IMR-90 (cell line): ENCODE measurements at regions not wholly inside any gene's neighbourhood (a gene's known extent, or its start where the extent isn't known, plus 50 kb on each side); places are given as distances from the start of the nearest gene placed in this dataset.

Source experiments
- ATAC-seq: fragments of 200-7000 bp; cut with Tn5 transposase; 2 replicates; pipeline ENCODE4 v1.9.1; 2020; ENCODE audit warnings: low read depth, mild to moderate bottlenecking, moderate library complexity
- BruUV-seq: library from RNA; stranded (reverse); fragments of 400-500 nt; replicated peaks from 2 replicates; lab custom pipeline; 2021; lab: Mats Ljungman, UMichigan
- CTCF ChIA-PET: fragments of 300-600 bp; formaldehyde crosslinking; extraction: SDS; loops from one replicate; lab custom pipeline; 2021; ENCODE audit warnings: antibody characterized with exemption; lab: Yijun Ruan, JAX
- POLR2A ChIA-PET: fragments of 300-600 bp; sonication (Branson Sonifier 250); formaldehyde crosslinking; loops from one replicate; lab custom pipeline; 2022; ENCODE audit warnings: antibody characterized with exemption; ENCODE audit not compliant: unreplicated experiment; lab: Charles Lee
- DNase-seq: peaks from one replicate; pipeline ENCODE4 v3.0.0; 2013
- H2AFZ ChIP-seq: replicated peaks from 2 replicates; pipeline ENCODE3; 2013; ENCODE audit warnings: low read length, mild to moderate bottlenecking; ENCODE audit not compliant: poor library complexity
- H2AK5ac ChIP-seq: 2 replicates; pipeline ENCODE4 v1.6.1; 2013; ENCODE audit warnings: low read depth, low read length, inconsistent platforms
- H2AK9ac ChIP-seq: replicated peaks from 2 replicates; pipeline ENCODE3; 2013; ENCODE audit warnings: mild to moderate bottlenecking, low read depth, low read length, moderate library complexity; ENCODE audit not compliant: poor library complexity
- H2BK120ac ChIP-seq: 2 replicates; pipeline ENCODE4 v1.6.1; 2013; ENCODE audit warnings: low read depth, low read length, inconsistent platforms
- H2BK15ac ChIP-seq: 3 replicates; pipeline ENCODE4 v1.6.1; 2013; ENCODE audit warnings: low read depth, low read length, inconsistent platforms
- H2BK20ac ChIP-seq: 2 replicates; pipeline ENCODE4 v1.6.1; 2013; ENCODE audit warnings: low read depth, mild to moderate bottlenecking, inconsistent platforms, low read length, moderate library complexity
- H2BK5ac ChIP-seq: 2 replicates; pipeline ENCODE4 v1.6.1; 2013; ENCODE audit warnings: mild to moderate bottlenecking, low read depth, low read length, inconsistent platforms; ENCODE audit not compliant: poor library complexity, severe bottlenecking
- H3K14ac ChIP-seq: replicated peaks from 2 replicates; pipeline ENCODE4 v1.6.1; 2013; ENCODE audit warnings: low read depth, low read length, inconsistent platforms
- H3K18ac ChIP-seq: 2 replicates; pipeline ENCODE4 v1.6.1; 2013; ENCODE audit warnings: low read depth, low read length, control low read depth
- H3K23ac ChIP-seq: 2 replicates; pipeline ENCODE4 v1.6.1; 2013; ENCODE audit warnings: low read depth, low read length, inconsistent platforms
- H3K27ac ChIP-seq: 2 replicates; pipeline ENCODE4 v1.5.1; 2013; ENCODE audit warnings: mild to moderate bottlenecking, control low read depth, low read length; ENCODE audit not compliant: insufficient read depth
- H3K27me3 ChIP-seq: 2 replicates; pipeline ENCODE4 v1.6.1; 2013; ENCODE audit warnings: low read length; ENCODE audit not compliant: control insufficient read depth, insufficient read depth
- H3K36me3 ChIP-seq: 2 replicates; pipeline ENCODE4 v1.6.1; 2013; ENCODE audit warnings: low read length, mixed read lengths; ENCODE audit not compliant: control insufficient read depth, insufficient read depth
- H3K4ac ChIP-seq: 2 replicates; pipeline ENCODE4 v1.6.1; 2013; ENCODE audit warnings: low read depth, low read length, inconsistent platforms
- H3K4me1 ChIP-seq: 2 replicates; pipeline ENCODE4 v1.6.1; 2013; ENCODE audit warnings: low read length, mixed read lengths; ENCODE audit not compliant: control insufficient read depth, insufficient read depth
- H3K4me2 ChIP-seq: 2 replicates; pipeline ENCODE4 v1.6.1; 2013; ENCODE audit warnings: low read depth, mild to moderate bottlenecking, control low read depth, low read length, moderate library complexity
- H3K4me3 ChIP-seq: 2 replicates; pipeline ENCODE4 v1.5.1; 2013; ENCODE audit warnings: low read depth, mild to moderate bottlenecking, control low read depth, low read length, moderate library complexity; ENCODE audit not compliant: insufficient read depth
- H3K56ac ChIP-seq: 2 replicates; pipeline ENCODE4 v1.6.1; 2013; ENCODE audit warnings: low read length, inconsistent platforms; ENCODE audit not compliant: insufficient read depth; ENCODE audit errors: extremely low read depth
- H3K79me1 ChIP-seq, 2 experiments: 2 replicates each; pipeline ENCODE4 v1.6.1; 2013; ENCODE audit warnings: low read length in 2 of 2, inconsistent platforms in 1 of 2, low read depth in 1 of 2
- H3K9ac ChIP-seq: 2 replicates; pipeline ENCODE4 v1.6.1; 2013; ENCODE audit warnings: low read depth, low read length, control low read depth
- H3K9me1 ChIP-seq: 2 replicates; pipeline ENCODE4 v1.6.1; 2013; ENCODE audit warnings: low read length, inconsistent platforms; ENCODE audit not compliant: insufficient read depth
- H3K9me3 ChIP-seq: 2 replicates; pipeline ENCODE4 v1.6.1; 2013; ENCODE audit warnings: low read length; ENCODE audit not compliant: control insufficient read depth, insufficient read depth
- H4K20me1 ChIP-seq: 2 replicates; pipeline ENCODE4 v1.6.1; 2013; ENCODE audit warnings: low read length, inconsistent platforms; ENCODE audit not compliant: insufficient read depth
- H4K5ac ChIP-seq: 2 replicates; pipeline ENCODE4 v1.6.1; 2013; ENCODE audit warnings: mild to moderate bottlenecking, low read depth, low read length, control low read depth
- H4K8ac ChIP-seq, 2 experiments: 2 replicates each; pipeline ENCODE4 v1.6.1; 2013; ENCODE audit warnings: low read depth in 2 of 2, low read length in 2 of 2, control low read depth in 1 of 2, inconsistent platforms in 1 of 2
- H4K91ac ChIP-seq: 2 replicates; pipeline ENCODE4 v1.6.1; 2013; ENCODE audit warnings: low read depth, low read length, inconsistent platforms; ENCODE audit not compliant: insufficient read depth
- BHLHE40 ChIP-seq: fragments of 150-350 bp; IDR thresholded peaks from 2 replicates; pipeline ENCODE4 v1.6.1; 2016; ENCODE audit warnings: mild to moderate bottlenecking, low read depth, low read length
- CHD1 ChIP-seq: IDR thresholded peaks from 2 replicates; pipeline ENCODE4 v1.6.1; 2012; ENCODE audit warnings: low read depth, low read length, improper control_type of control experiment
- FOS ChIP-seq: fragments of 150-350 bp; IDR thresholded peaks from 2 replicates; pipeline ENCODE4 v1.6.1; 2016; ENCODE audit warnings: low read depth, low read length
- MAFK ChIP-seq: IDR thresholded peaks from 2 replicates; pipeline ENCODE4 v1.6.1; 2012; ENCODE audit warnings: low read depth, low read length, improper control_type of control experiment
- MAZ ChIP-seq: IDR thresholded peaks from 2 replicates; pipeline ENCODE4 v1.6.1; 2012; ENCODE audit warnings: low read depth, mild to moderate bottlenecking, low read length, improper control_type of control experiment, moderate library complexity, borderline replicate concordance
- MXI1 ChIP-seq: IDR thresholded peaks from 2 replicates; pipeline ENCODE4 v1.6.1; 2012; ENCODE audit warnings: low read depth, mild to moderate bottlenecking, low read length, moderate library complexity, borderline replicate concordance
- NFE2L2 ChIP-seq: fragments of 150-350 bp; IDR thresholded peaks from 2 replicates; pipeline ENCODE4 v1.6.1; 2016; ENCODE audit warnings: low read depth, mild to moderate bottlenecking, low read length
- POLR2A ChIP-seq: IDR thresholded peaks from 2 replicates; pipeline ENCODE4 v1.6.1; 2012; ENCODE audit warnings: mild to moderate bottlenecking, low read depth, low read length
- RAD21 ChIP-seq: IDR thresholded peaks from 2 replicates; pipeline ENCODE4 v1.6.1; 2012; ENCODE audit warnings: low read length, improper control_type of control experiment
- RCOR1 ChIP-seq: IDR thresholded peaks from 2 replicates; pipeline ENCODE4 v1.6.1; 2012; ENCODE audit warnings: mild to moderate bottlenecking, low read length, improper control_type of control experiment; ENCODE audit not compliant: insufficient replicate concordance
- RFX5 ChIP-seq: IDR thresholded peaks from 2 replicates; pipeline ENCODE4 v1.8.0; 2012; ENCODE audit warnings: low read depth, mild to moderate bottlenecking, low read length, moderate library complexity
- SMC3 ChIP-seq: fragments of 150-350 bp; IDR thresholded peaks from 2 replicates; pipeline ENCODE4 v1.6.1; 2016; ENCODE audit warnings: low read depth, mild to moderate bottlenecking, antibody characterized with exemption, low read length, moderate library complexity
- USF2 ChIP-seq: fragments of 150-350 bp; IDR thresholded peaks from 2 replicates; pipeline ENCODE4 v1.6.1; 2017; ENCODE audit warnings: mild to moderate bottlenecking, antibody characterized with exemption, low read length, low read depth
- WGBS, 2 experiments: methylation state at CpG; one replicate each; pipeline versions ENCODE4 v1.1.5 to v1.1.7; 2013; ENCODE audit warnings: missing lambda C conversion rate in 2 of 2; ENCODE audit not compliant: insufficient read length in 1 of 2; ENCODE audit errors: extremely low coverage in 2 of 2; 5-methylcytosine and 5-hydroxymethylcytosine counted together
- dilution Hi-C: fragments of 300-500 bp; cut with HindIII; formaldehyde crosslinking; loops from one replicate; pipeline ENCODE4 v1.14.3; 2018; ENCODE audit warnings: low sequenced_read_pairs; ENCODE audit not compliant: unreplicated experiment
- in situ Hi-C: fragments of 300-500 bp; cut with MboI; formaldehyde crosslinking; loops from 3 replicates; pipeline ENCODE4 v1.14.3; 2019; ENCODE audit warnings: low sequenced_read_pairs, inconsistent platforms, mixed read lengths
- intact Hi-C: fragments of 100-400 bp; cut with micrococcal nuclease; formaldehyde crosslinking; loops from 2 replicates; pipeline ENCODE4 v1.10.0; 2022
- TF ChIP-seq, protein P1 (sequence below): fragments of 150-350 bp; IDR thresholded peaks from 2 replicates; pipeline ENCODE4 v1.6.1; 2016; ENCODE audit warnings: low read depth, mild to moderate bottlenecking, low read length, moderate library complexity, borderline replicate concordance
- TF ChIP-seq, protein P2 (sequence below): conservative IDR thresholded peaks from 2 replicates; pipeline ENCODE4 v1.5.1; 2012; ENCODE audit warnings: mild to moderate bottlenecking, low read depth, low read length, improper control_type of control experiment

GRCh38 chr3:153551536-153552285 lies 389.7 kb downstream of the RAP2B start:
- H3K18ac ChIP-seq, result no peak overlapping the region
- in situ Hi-C loops (no loop called here), intact Hi-C loops (no loop called here), dilution Hi-C loops (no loop called here)
- H3K56ac ChIP-seq, result no peak overlapping the region
- no peak overlapping the region for H3K14ac ChIP-seq
- no peaks in the 10 kb centered on the region for H3K36me3 ChIP-seq
- H3K4me3 ChIP-seq, result no peak overlapping the region
- H3K27me3 ChIP-seq, result no peaks in the 10 kb centered on the region
- no TSS peak for BruUV-seq
- no peaks in the 10 kb centered on the region for H3K4me1 ChIP-seq
- no peak overlapping the region for H3K9ac ChIP-seq
- H3K23ac ChIP-seq, result no peak overlapping the region
- H2AK9ac ChIP-seq, result no peak overlapping the region
- H4K20me1 ChIP-seq, result no peaks in the 10 kb centered on the region
- POLR2A ChIA-PET, result no interaction called here
- H2BK120ac ChIP-seq, result no peak overlapping the region
- CTCF ChIA-PET, result no interaction called here
- H2AFZ ChIP-seq, result no peak overlapping the region
- H4K5ac ChIP-seq, result no peak overlapping the region
- no peak overlapping the region for H2BK5ac ChIP-seq
- TF ChIP-seq SMC3, result no peak
- TF ChIP-seq USF2, result no peak
- TF ChIP-seq RFX5, result no peak
- TF ChIP-seq MAFK, result no peak
- TF ChIP-seq BHLHE40, result no peak
- TF ChIP-seq MAZ, result no peak
- TF ChIP-seq, protein P1, sequence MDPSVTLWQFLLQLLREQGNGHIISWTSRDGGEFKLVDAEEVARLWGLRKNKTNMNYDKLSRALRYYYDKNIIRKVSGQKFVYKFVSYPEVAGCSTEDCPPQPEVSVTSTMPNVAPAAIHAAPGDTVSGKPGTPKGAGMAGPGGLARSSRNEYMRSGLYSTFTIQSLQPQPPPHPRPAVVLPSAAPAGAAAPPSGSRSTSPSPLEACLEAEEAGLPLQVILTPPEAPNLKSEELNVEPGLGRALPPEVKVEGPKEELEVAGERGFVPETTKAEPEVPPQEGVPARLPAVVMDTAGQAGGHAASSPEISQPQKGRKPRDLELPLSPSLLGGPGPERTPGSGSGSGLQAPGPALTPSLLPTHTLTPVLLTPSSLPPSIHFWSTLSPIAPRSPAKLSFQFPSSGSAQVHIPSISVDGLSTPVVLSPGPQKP, result no peak
- TF ChIP-seq MXI1, result no peak
- TF ChIP-seq CHD1, result no peak
- TF ChIP-seq FOS, result no peak
- no peak for TF ChIP-seq NFE2L2
- no peak for TF ChIP-seq RAD21
- TF ChIP-seq POLR2A, result no peak
- no peak for TF ChIP-seq RCOR1
- TF ChIP-seq, protein P2, sequence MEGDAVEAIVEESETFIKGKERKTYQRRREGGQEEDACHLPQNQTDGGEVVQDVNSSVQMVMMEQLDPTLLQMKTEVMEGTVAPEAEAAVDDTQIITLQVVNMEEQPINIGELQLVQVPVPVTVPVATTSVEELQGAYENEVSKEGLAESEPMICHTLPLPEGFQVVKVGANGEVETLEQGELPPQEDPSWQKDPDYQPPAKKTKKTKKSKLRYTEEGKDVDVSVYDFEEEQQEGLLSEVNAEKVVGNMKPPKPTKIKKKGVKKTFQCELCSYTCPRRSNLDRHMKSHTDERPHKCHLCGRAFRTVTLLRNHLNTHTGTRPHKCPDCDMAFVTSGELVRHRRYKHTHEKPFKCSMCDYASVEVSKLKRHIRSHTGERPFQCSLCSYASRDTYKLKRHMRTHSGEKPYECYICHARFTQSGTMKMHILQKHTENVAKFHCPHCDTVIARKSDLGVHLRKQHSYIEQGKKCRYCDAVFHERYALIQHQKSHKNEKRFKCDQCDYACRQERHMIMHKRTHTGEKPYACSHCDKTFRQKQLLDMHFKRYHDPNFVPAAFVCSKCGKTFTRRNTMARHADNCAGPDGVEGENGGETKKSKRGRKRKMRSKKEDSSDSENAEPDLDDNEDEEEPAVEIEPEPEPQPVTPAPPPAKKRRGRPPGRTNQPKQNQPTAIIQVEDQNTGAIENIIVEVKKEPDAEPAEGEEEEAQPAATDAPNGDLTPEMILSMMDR, result no peak
- H3K79me1 ChIP-seq, result no peaks in the 10 kb centered on the region
- H2BK15ac ChIP-seq, result no peak overlapping the region
- H3K27ac ChIP-seq, result no peak overlapping the region
- no CpG with 5 or more reads among the region's 4 CpGs for WGBS, 2 experiments
- H4K8ac ChIP-seq, result no peak overlapping the region
- no peak overlapping the region for H2AK5ac ChIP-seq
- H3K9me1 ChIP-seq, result no peaks in the 10 kb centered on the region
- DNase-seq (no peak), ATAC-seq (no peak)
- no peak overlapping the region for H4K91ac ChIP-seq
- H3K4ac ChIP-seq, result no peak overlapping the region
- no peak overlapping the region for H2BK20ac ChIP-seq
- no peaks in the 10 kb centered on the region for H3K9me3 ChIP-seq
- no peak overlapping the region for H3K4me2 ChIP-seq
